ENCODE measurements at regions not wholly inside any gene's neighbourhood (a gene's known extent, or its start where the extent isn't known, plus 50 kb on each side); places are given as distances from the start of the nearest gene placed in this dataset.

- TF ChIP-seq CTCF (IDR thresholded peaks at IDR 0.05) (no peak), POLR2A (IDR thresholded peaks at IDR 0.05) (no peak)
Measured at GRCh38 chr12:25728056-25728595, 175.0 kb upstream of the LMNTD1 start.
